Left lobe of liver (tissue), 2 donors: ENCODE measurements at regions not wholly inside any gene's neighbourhood (a gene's known extent, or its start where the extent isn't known, plus 50 kb on each side); places are given as distances from the start of the nearest gene placed in this dataset.
"Not testable (repeated sequence)": the region's sequence is repeated elsewhere in the genome, so short reads cannot be mapped to it uniquely, and the experiment has no call there.

Source experiments
- ATAC-seq: fragments of 200-7000 bp; cut with Tn5 transposase; one replicate; pipeline ENCODE4 v1.9.1; 2020; ENCODE audit warnings: mild to moderate bottlenecking, moderate library complexity
- DNase-seq: peaks from one replicate; pipeline ENCODE4 v3.0.0-alpha.2; 2020; ENCODE audit warnings: low spot score
- donor health status: DM: no; HTN: no; CAD: no; lungs with moderate emphysema.
- donor health status: DM: no; HTN: yes; CAD: no.

GRCh38 chr4:111020961-111021360 lies 398.1 kb upstream of the PITX2 start:
- DNase-seq (no peak), ATAC-seq (no peak)

GRCh38 chr4:111022758-111023157 lies 399.9 kb upstream of the PITX2 start:
- DNase-seq (no peak), ATAC-seq (no peak)

- DNase-seq (no peak), ATAC-seq (no peak)
Observed at GRCh38 chr4:111027526-111027925, 404.6 kb upstream of the PITX2 start.

- ATAC-seq (no peak), DNase-seq (no peak)
Observed at GRCh38 chr4:111028795-111029194, 405.9 kb upstream of the PITX2 start.

GRCh38 chr4:111031001-111031579 lies 408.2 kb upstream of the PITX2 start:
- ATAC-seq, result no peak
- DNase-seq, result no peak

GRCh38 chr4:111031596-111031995 lies 408.7 kb upstream of the PITX2 start:
- no peak for ATAC-seq
- DNase-seq, result no peak

- ATAC-seq (no peak), DNase-seq (no peak)
Observed at GRCh38 chr4:111037591-111038360, 414.9 kb upstream of the PITX2 start.

GRCh38 chr4:111040904-111041303 lies 418.0 kb upstream of the PITX2 start:
- ATAC-seq, result no peak
- no peak for DNase-seq

GRCh38 chr4:111043286-111043685 lies 420.4 kb upstream of the PITX2 start:
- no peak for ATAC-seq
- no peak for DNase-seq

GRCh38 chr4:111045992-111046391 lies 423.1 kb upstream of the PITX2 start:
- DNase-seq (no peak), ATAC-seq (no peak)

- ATAC-seq (no peak), DNase-seq (no peak)
Observed at GRCh38 chr4:111046811-111047210, 423.9 kb upstream of the PITX2 start.

- DNase-seq (no peak), ATAC-seq (no peak)
Observed at GRCh38 chr4:111048316-111048715, 425.4 kb upstream of the PITX2 start.

GRCh38 chr4:111064342-111064993 lies 441.6 kb upstream of the PITX2 start:
- DNase-seq (no peak), ATAC-seq (no peak)

- DNase-seq, result no peak
- no peak for ATAC-seq
Observed at GRCh38 chr4:111066001-111066400, 443.1 kb upstream of the PITX2 start.

- no peak for DNase-seq
- no peak for ATAC-seq
Observed at GRCh38 chr4:111066447-111066846, 443.6 kb upstream of the PITX2 start.

- DNase-seq (no peak), ATAC-seq (no peak)
Observed at GRCh38 chr4:111066887-111067286, 444.0 kb upstream of the PITX2 start.

GRCh38 chr4:111068883-111069282 lies 446.0 kb upstream of the PITX2 start:
- ATAC-seq (no peak), DNase-seq (no peak)

GRCh38 chr4:111070390-111070789 lies 447.5 kb upstream of the PITX2 start:
- ATAC-seq (no peak), DNase-seq (no peak)

- DNase-seq (no peak), ATAC-seq (no peak)
Observed at GRCh38 chr4:111074523-111075114, 451.7 kb upstream of the PITX2 start.

- not testable (repeated sequence) for ATAC-seq, DNase-seq
Observed at GRCh38 chr4:111076299-111076698, 453.4 kb upstream of the PITX2 start.

GRCh38 chr4:111108153-111108552 lies 485.3 kb upstream of the PITX2 start:
- no peak for ATAC-seq
- no peak for DNase-seq

GRCh38 chr4:111113591-111113990 lies 490.7 kb upstream of the PITX2 start:
- DNase-seq, result no peak
- no peak for ATAC-seq
